Loucy (cell line): ENCODE measurements at regions not wholly inside any gene's neighbourhood (a gene's known extent, or its start where the extent isn't known, plus 50 kb on each side); places are given as distances from the start of the nearest gene placed in this dataset.

Source experiments
- EZH2phosphoT487 ChIP-seq: fragments of 200-600 bp; IDR thresholded peaks from 2 replicates; pipeline ENCODE4 v1.6.1; 2018; ENCODE audit warnings: antibody characterized with exemption, mild to moderate bottlenecking, moderate library complexity, borderline replicate concordance
- TF ChIP-seq, protein P1 (sequence below): fragments of 200-600 bp; sonication (generic); conservative IDR thresholded peaks from 2 replicates; pipeline ENCODE4 v1.5.1; 2014; ENCODE audit warnings: mild to moderate bottlenecking, antibody characterized with exemption, low read length

GRCh38 chr2:200100027-200100426 is 144.6 kb downstream of the MAIP1 start:
- TF ChIP-seq, protein P1, sequence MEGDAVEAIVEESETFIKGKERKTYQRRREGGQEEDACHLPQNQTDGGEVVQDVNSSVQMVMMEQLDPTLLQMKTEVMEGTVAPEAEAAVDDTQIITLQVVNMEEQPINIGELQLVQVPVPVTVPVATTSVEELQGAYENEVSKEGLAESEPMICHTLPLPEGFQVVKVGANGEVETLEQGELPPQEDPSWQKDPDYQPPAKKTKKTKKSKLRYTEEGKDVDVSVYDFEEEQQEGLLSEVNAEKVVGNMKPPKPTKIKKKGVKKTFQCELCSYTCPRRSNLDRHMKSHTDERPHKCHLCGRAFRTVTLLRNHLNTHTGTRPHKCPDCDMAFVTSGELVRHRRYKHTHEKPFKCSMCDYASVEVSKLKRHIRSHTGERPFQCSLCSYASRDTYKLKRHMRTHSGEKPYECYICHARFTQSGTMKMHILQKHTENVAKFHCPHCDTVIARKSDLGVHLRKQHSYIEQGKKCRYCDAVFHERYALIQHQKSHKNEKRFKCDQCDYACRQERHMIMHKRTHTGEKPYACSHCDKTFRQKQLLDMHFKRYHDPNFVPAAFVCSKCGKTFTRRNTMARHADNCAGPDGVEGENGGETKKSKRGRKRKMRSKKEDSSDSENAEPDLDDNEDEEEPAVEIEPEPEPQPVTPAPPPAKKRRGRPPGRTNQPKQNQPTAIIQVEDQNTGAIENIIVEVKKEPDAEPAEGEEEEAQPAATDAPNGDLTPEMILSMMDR, result no peak
- no peak for TF ChIP-seq EZH2phosphoT487
